ENCODE measurements at regions not wholly inside any gene's neighbourhood (a gene's known extent, or its start where the extent isn't known, plus 50 kb on each side); places are given as distances from the start of the nearest gene placed in this dataset.
"Not testable (repeated sequence)": the region's sequence is repeated elsewhere in the genome, so short reads cannot be mapped to it uniquely, and the experiment has no call there.

GRCh38 chrY:7837046-7837445 is 925.5 kb upstream of the AMELY start:
- WGBS, 2 donors, result 12 to 25% methylated on average over 2 to 7 of the region's 7 CpGs
- no peak overlapping the region for H3K27ac ChIP-seq

DNA sequence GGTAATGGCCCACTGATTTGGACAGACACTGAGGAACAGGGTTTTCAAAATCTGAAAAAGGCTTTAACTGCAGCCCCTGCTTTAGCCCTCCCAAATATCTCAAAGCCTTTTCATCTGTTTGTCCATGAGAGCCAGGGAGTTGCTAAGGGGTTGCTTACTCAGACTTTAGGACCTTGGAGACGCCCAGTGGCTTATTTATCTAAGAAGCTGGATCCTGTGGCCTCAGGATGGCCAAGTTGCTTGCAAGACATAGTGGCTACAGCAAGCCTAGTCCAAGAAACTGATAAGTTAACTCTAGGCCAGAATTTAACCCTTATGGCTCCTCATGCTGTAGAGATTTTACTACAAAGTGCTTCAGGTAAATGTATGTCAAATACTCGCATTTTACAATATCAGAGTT is 924.8 kb upstream of the AMELY start:
- no peak for DNase-seq
- Histone ChIP-seq H3K27me3 (no peaks in the 10 kb centered on the region), H3K4me1 (no peaks in the 10 kb centered on the region), H3K4me3 (replicated peaks in 1 of 3) (no peak overlapping the region), H3K36me3 (no peaks in the 10 kb centered on the region), H3K27ac (no peak overlapping the region), H3K9me3 (no peaks in the 10 kb centered on the region)
- intact Hi-C loops (cut with DNase I), result no loop called here
- WGBS, 2 donors, result 77 to 97% methylated on average over 2 of the region's 2 CpGs
- TF ChIP-seq, protein P1, sequence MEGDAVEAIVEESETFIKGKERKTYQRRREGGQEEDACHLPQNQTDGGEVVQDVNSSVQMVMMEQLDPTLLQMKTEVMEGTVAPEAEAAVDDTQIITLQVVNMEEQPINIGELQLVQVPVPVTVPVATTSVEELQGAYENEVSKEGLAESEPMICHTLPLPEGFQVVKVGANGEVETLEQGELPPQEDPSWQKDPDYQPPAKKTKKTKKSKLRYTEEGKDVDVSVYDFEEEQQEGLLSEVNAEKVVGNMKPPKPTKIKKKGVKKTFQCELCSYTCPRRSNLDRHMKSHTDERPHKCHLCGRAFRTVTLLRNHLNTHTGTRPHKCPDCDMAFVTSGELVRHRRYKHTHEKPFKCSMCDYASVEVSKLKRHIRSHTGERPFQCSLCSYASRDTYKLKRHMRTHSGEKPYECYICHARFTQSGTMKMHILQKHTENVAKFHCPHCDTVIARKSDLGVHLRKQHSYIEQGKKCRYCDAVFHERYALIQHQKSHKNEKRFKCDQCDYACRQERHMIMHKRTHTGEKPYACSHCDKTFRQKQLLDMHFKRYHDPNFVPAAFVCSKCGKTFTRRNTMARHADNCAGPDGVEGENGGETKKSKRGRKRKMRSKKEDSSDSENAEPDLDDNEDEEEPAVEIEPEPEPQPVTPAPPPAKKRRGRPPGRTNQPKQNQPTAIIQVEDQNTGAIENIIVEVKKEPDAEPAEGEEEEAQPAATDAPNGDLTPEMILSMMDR (IDR thresholded peaks at IDR 0.05), result no peak
- TF ChIP-seq POLR2A (IDR thresholded peaks at IDR 0.05), result no peak

More at GRCh38 chrY:7837046-7837445, 925.5 kb upstream of the AMELY start:
- H3K27me3 ChIP-seq, result no peaks in the 10 kb centered on the region
- H3K4me1 ChIP-seq, result no peaks in the 10 kb centered on the region
- H3K9me3 ChIP-seq, result no peaks in the 10 kb centered on the region
- no peaks in the 10 kb centered on the region for H3K36me3 ChIP-seq
- TF ChIP-seq, protein P1 (IDR thresholded peaks at IDR 0.05), result no peak
- no peak overlapping the region for H3K4me3 ChIP-seq (replicated peaks in 1 of 3)
- intact Hi-C loops (cut with DNase I), result no loop called here
- peak; percentile 46 to 50 for DNase-seq

- Histone ChIP-seq H3K27ac (no peak overlapping the region), H3K27me3 (no peaks in the 10 kb centered on the region), H3K36me3 (no peaks in the 10 kb centered on the region), H3K9me3 (no peaks in the 10 kb centered on the region), H3K4me1 (no peaks in the 10 kb centered on the region), H3K4me3 (replicated peaks in 1 of 3) (no peak overlapping the region)
- no peak for DNase-seq
- 91 to 97% methylated on average over 5 of the region's 5 CpGs for WGBS, 2 donors
- TF ChIP-seq, protein P1 (IDR thresholded peaks at IDR 0.05), result no peak
- no peak for TF ChIP-seq POLR2A (IDR thresholded peaks at IDR 0.05)
- intact Hi-C loops (cut with DNase I), result no loop called here
Measured at GRCh38 chrY:7835416-7835815, 923.9 kb upstream of the AMELY start.

GRCh38 chrY:7834284-7834683 is 922.7 kb upstream of the AMELY start:
- Histone ChIP-seq H3K9me3 (no peaks in the 10 kb centered on the region), H3K27ac (no peak overlapping the region), H3K4me3 (replicated peaks in 1 of 3) (no peak overlapping the region), H3K4me1 (no peaks in the 10 kb centered on the region), H3K36me3 (no peaks in the 10 kb centered on the region), H3K27me3 (no peaks in the 10 kb centered on the region)
- 17 to 45% methylated on average over 1 to 2 of the region's 2 CpGs for WGBS, 2 donors
- DNase-seq, result no peak
- intact Hi-C loops (cut with DNase I), result no loop called here
- TF ChIP-seq, protein P1 (IDR thresholded peaks at IDR 0.05), result no peak
- TF ChIP-seq POLR2A (IDR thresholded peaks at IDR 0.05), result no peak

GRCh38 chrY:7830881-7831280 is 919.3 kb upstream of the AMELY start:
- DNase-seq; H3K36me3 ChIP-seq; intact Hi-C loops (cut with DNase I); H3K4me1 ChIP-seq; H3K9me3 ChIP-seq; H3K27me3 ChIP-seq; H3K4me3 ChIP-seq (replicated peaks in 1 of 3); H3K27ac ChIP-seq: not testable (repeated sequence)

GRCh38 chrY:7826533-7826932 is 915.0 kb upstream of the AMELY start:
- WGBS, 2 donors, result 79 to 92% methylated on average over 2 of the region's 2 CpGs
- intact Hi-C loops (cut with DNase I), result no loop called here
- no peaks in the 10 kb centered on the region for H3K9me3 ChIP-seq
- H3K27ac ChIP-seq, result no peak overlapping the region
- H3K36me3 ChIP-seq, result no peaks in the 10 kb centered on the region
- TF ChIP-seq POLR2A (IDR thresholded peaks at IDR 0.05), result no peak
- TF ChIP-seq, protein P1 (IDR thresholded peaks at IDR 0.05), result no peak
- H3K27me3 ChIP-seq, result no peaks in the 10 kb centered on the region
- H3K4me1 ChIP-seq, result no peaks in the 10 kb centered on the region
- DNase-seq, result no peak
- H3K4me3 ChIP-seq (replicated peaks in 1 of 3), result no peak overlapping the region
